GM18519 (cell line): ENCODE measurements at regions not wholly inside any gene's neighbourhood (a gene's known extent, or its start where the extent isn't known, plus 50 kb on each side); places are given as distances from the start of the nearest gene placed in this dataset.
"Not testable (repeated sequence)": the region's sequence is repeated elsewhere in the genome, so short reads cannot be mapped to it uniquely, and the experiment has no call there.

Experiments used
- ATAC-seq: cut with Tn5 transposase; IDR thresholded peaks from one replicate; pipeline ENCODE4 v1.9.1; 2021; ENCODE audit warnings: mild to moderate bottlenecking, moderate library complexity; ENCODE audit not compliant: unreplicated experiment, low FRiP score

DNA sequence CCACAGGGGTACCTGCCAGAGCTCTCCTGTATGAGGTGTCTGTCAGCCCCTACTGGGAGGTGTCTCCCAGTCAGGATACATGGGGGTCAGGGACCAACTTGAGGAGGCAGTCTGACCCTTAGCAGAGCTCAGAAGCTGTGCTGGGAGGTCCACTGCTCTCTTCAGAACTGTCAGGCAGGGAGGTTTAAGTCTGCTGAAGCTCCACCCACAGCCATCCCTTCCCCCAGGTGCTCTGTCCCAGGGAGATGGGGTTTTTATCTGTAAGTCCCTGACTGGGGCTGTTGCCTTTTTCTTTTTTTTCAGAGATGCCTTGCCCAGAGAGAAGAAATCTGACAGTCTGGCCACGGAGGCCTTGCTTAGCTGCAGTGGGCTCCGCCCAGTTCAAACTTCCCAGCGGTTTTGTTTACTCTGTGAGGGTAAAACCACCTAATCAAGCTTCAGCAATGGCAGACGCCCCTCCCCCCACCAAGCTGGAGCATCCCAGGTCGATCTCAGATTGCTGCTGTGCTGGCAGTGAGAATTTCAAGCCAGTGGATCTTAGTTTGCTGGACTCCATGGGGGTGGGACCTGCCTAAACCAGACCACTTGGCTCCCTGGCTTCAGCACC lies 118.5 kb upstream of the RADX start:
- ATAC-seq, result not testable (repeated sequence)

DNA sequence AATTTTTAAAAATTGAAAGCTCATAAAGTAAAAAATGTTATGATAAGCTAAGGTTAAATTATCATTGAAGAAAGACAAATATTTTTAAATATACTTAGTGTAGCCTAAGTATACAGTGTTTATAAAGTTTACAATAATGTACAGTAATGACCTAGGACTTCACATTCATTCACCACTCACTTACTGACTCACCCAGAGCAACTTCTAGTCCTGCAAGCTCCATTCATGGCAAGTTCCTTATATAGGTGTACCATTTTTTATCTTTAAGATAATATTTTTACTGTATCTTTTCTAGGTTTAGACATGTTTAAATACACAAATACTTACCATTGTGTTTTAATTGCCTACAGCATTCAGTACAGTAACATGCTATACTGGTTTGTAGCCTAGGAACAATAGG lies 112.3 kb upstream of the RADX start:
- ATAC-seq, result no peak

DNA sequence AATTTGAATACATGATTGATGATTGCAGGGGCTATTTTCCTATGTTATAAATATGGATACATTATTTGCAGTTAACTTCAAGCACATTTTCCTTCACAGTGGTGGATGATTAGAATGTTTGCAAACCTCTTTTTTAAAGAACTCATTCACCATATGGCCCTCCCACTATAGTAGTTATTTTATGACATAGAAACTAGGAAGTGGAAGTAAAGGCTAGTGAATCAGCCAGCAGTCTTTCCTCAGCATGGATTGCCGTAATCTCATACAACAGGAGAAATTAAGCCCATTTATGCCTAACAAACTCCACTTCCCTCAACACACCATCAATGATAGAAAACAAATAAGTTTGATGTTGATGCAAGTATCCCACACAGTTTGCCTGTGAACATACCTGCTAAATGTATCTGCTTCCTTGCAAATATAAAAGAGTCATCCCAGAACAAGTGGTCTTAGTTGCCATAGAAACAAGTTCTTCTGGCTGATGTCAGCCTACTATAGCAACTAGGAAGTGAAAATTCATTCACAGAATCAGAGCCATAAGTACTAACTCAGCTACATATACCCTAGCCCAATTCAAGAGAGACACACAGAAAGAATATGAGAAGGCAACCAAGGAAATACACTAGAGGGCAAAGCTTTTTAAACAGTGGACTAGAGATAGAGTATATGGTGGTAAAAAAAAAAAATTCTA lies 100.9 kb upstream of the RADX start:
- ATAC-seq, result peak; percentile 94
